ENCODE measurements at regions not wholly inside any gene's neighbourhood (a gene's known extent, or its start where the extent isn't known, plus 50 kb on each side); places are given as distances from the start of the nearest gene placed in this dataset.

DNA sequence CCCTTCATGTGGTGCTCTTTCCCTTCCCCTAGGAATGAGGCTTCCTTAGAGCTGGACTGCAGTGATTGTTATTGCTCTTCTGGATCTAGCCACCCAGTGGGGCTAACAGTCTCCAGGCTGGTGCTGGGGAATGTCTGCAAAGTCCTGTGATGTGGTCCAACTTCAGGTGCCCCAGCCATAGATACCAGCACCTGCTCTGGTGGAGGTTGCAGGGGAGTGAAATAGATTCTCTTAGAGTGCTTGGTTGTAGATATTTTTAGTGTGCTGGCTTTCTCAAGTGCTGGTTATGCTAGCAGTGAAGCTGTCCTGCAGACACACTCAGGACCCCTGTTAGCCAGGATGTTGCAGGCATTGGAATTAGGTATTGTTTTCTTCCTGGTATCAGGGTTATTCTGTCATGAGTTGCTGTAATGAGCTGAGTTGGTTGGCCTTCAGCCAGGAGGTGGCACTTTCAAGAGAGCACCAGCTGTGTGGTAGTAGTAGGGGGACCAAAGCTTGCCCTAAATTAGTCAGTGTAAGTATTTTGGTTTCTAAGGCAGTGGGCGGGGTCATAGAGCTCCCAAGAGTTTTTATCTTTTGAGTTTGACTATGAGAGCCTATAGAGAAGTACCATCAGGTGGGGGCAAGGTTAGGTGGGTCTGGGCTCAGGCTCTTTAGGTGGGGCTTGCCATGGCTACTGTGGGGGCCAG, 317.5 kb upstream of the SGO1 start:
- Histone ChIP-seq H3K27me3 (no peaks in the 10 kb centered on the region), H3K27ac (no peak overlapping the region), H3K36me3 (no peaks in the 10 kb centered on the region), H3K9me3 (no peaks in the 10 kb centered on the region), H3K4me1 (no peaks in the 10 kb centered on the region), H3K4me3 (no peak overlapping the region)
- intact Hi-C loops (cut with DNase I; ENCODE audit: low total_unique reads): no loop called here
- no peak for DNase-seq
- TF ChIP-seq, protein P1, sequence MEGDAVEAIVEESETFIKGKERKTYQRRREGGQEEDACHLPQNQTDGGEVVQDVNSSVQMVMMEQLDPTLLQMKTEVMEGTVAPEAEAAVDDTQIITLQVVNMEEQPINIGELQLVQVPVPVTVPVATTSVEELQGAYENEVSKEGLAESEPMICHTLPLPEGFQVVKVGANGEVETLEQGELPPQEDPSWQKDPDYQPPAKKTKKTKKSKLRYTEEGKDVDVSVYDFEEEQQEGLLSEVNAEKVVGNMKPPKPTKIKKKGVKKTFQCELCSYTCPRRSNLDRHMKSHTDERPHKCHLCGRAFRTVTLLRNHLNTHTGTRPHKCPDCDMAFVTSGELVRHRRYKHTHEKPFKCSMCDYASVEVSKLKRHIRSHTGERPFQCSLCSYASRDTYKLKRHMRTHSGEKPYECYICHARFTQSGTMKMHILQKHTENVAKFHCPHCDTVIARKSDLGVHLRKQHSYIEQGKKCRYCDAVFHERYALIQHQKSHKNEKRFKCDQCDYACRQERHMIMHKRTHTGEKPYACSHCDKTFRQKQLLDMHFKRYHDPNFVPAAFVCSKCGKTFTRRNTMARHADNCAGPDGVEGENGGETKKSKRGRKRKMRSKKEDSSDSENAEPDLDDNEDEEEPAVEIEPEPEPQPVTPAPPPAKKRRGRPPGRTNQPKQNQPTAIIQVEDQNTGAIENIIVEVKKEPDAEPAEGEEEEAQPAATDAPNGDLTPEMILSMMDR (IDR thresholded peaks at IDR 0.05): no peak

DNA sequence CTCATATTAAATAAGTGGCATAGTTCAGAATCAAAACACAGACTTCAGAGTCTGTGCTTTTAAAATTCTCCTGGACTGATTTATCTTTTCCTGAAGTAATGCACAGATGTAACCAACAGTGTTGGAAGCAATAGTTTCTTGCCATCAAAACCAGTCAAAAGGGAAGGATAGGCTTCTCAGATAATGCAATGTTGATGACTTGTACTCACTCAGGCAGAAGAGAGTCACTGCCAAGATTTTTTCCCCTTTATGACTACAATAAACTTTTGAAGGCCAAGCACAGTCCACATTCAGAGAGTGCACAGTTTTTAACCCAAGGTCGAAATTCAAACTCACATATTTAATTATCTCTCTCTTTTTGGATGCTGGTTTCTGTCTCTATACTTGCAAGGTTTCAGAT, 305.0 kb upstream of the SGO1 start:
- no peak overlapping the region for H3K27ac ChIP-seq
- H3K36me3 ChIP-seq: no peaks in the 10 kb centered on the region
- H3K4me3 ChIP-seq: no peak overlapping the region
- H3K4me1 ChIP-seq: no peaks in the 10 kb centered on the region
- TF ChIP-seq, protein P1 (IDR thresholded peaks at IDR 0.05): no peak
- no peaks in the 10 kb centered on the region for H3K27me3 ChIP-seq
- DNase-seq: no peak
- intact Hi-C loops (cut with DNase I; ENCODE audit: low total_unique reads): no loop called here
- H3K9me3 ChIP-seq: no peaks in the 10 kb centered on the region

DNA sequence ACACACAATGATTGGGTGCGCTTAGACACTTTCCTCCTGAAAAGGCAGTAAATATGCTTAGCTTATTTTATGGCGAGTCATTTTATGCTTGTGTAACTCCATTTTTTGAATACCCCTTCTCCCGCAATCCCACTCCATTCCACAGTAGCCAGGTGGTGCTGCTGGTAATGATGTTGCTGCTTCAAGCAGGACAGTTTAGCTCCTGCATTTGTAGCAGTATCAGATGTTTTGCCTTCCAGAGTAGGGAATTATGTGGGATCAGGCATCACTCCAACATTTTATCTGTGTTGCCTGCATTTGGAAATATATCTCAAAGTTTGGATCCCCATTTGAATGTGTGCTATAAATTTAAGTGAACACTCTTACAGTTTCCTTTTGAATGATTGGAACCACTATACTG, 302.1 kb upstream of the SGO1 start:
- no peaks in the 10 kb centered on the region for H3K27me3 ChIP-seq
- no peaks in the 10 kb centered on the region for H3K4me1 ChIP-seq
- no peak for DNase-seq
- H3K9me3 ChIP-seq: peaks cover 0 to 7% (median under 1%) of the 10 kb centered on the region in 3 donors
- no peak overlapping the region for H3K4me3 ChIP-seq
- H3K27ac ChIP-seq: no peak overlapping the region
- intact Hi-C loops (cut with DNase I; ENCODE audit: low total_unique reads): no loop called here
- no peaks in the 10 kb centered on the region for H3K36me3 ChIP-seq
- TF ChIP-seq, protein P1 (IDR thresholded peaks at IDR 0.05): no peak

DNA sequence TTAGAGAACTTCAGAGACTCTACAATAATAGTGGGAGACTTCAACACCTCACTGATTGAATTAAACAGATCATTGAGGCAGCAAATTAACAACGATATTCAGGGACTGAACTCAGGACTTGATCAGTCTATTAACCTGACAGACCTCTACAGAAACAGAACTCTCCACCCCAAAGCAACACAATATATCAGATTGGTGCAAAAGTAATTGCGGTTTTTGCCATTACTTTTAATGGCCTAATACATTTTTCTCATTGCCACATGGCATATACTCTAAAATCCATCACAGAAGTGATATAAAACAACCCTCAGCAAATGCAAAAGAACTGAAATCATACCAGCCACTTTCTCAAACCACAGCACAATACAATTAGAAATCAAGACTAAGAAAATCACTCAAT, 298.1 kb upstream of the SGO1 start:
- Histone ChIP-seq H3K27me3 (no peaks in the 10 kb centered on the region), H3K4me3 (no peak overlapping the region), H3K4me1 (no peaks in the 10 kb centered on the region), H3K36me3 (no peaks in the 10 kb centered on the region), H3K9me3 (peaks cover 0 to 12% (median 12%) of the 10 kb centered on the region in 3 donors), H3K27ac (no peak overlapping the region)
- DNase-seq: no peak
- intact Hi-C loops (cut with DNase I; ENCODE audit: low total_unique reads): no loop called here
- TF ChIP-seq, protein P1 (IDR thresholded peaks at IDR 0.05): no peak

DNA sequence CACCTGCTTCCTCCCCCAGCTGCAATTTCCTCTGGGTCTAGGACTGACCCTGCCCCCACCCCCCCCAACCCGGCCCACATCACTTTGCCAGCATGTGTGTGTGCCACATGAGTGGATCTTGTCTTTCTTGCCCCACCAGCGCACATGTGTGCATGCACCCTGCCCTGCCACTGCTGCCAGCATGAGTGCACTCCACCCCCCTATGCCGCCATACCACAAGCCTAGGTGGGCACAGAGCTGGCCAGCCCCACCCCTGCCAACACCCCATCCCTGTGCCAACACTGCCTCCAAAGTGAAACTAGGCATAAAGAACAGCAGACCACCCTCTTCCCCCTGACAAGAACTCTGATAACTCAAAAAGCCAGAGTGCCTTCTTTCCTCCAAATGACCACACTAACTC, 296.3 kb upstream of the SGO1 start:
- Histone ChIP-seq H3K9me3 (peaks cover 0 to 12% (median 12%) of the 10 kb centered on the region in 3 donors), H3K36me3 (no peaks in the 10 kb centered on the region), H3K27me3 (no peaks in the 10 kb centered on the region), H3K4me3 (no peak overlapping the region), H3K27ac (no peak overlapping the region), H3K4me1 (no peaks in the 10 kb centered on the region)
- no peak for DNase-seq
- TF ChIP-seq, protein P1 (IDR thresholded peaks at IDR 0.05): no peak
- intact Hi-C loops (cut with DNase I; ENCODE audit: low total_unique reads): no loop called here

All from tibial artery (tissue), 4 donors.